Activated naive CD4-positive, alpha-beta T cell treated with anti-CD3 and anti-CD28 coated beads, Interleukin-2, amount 50 U/mL, for 72 hours (primary cell): ENCODE measurements at regions not wholly inside any gene's neighbourhood (a gene's known extent, or its start where the extent isn't known, plus 50 kb on each side); places are given as distances from the start of the nearest gene placed in this dataset.

Experiments
- ATAC-seq, 2 donors: fragments of 150-1000 bp; cut with Tn5 transposase; 2 replicates each; pipeline ENCODE4 v1.10.0; 2021; ENCODE audit warnings: mild to moderate bottlenecking in 2 of 2, moderate library complexity in 2 of 2
- DNase-seq, 2 donors: peaks; one replicate each; pipeline ENCODE4 v3.0.0; 2021 to 2022; ENCODE audit warnings: low spot score in 2 of 2
- H3K27ac Mint-ChIP-seq, 2 donors: one replicate each; pipeline ENCODE4 v1.8.0; 2022; ENCODE audit warnings: mild to moderate bottlenecking in 2 of 2, mixed read lengths in 2 of 2
- H3K36me3 Mint-ChIP-seq, 2 donors: one replicate each; pipeline ENCODE4 v1.8.0; 2022; ENCODE audit warnings: mixed read lengths in 2 of 2
- H3K9me3 Mint-ChIP-seq, 2 donors: one replicate each; pipeline ENCODE4 v1.8.0; 2022; ENCODE audit warnings: mixed read lengths in 2 of 2

DNA sequence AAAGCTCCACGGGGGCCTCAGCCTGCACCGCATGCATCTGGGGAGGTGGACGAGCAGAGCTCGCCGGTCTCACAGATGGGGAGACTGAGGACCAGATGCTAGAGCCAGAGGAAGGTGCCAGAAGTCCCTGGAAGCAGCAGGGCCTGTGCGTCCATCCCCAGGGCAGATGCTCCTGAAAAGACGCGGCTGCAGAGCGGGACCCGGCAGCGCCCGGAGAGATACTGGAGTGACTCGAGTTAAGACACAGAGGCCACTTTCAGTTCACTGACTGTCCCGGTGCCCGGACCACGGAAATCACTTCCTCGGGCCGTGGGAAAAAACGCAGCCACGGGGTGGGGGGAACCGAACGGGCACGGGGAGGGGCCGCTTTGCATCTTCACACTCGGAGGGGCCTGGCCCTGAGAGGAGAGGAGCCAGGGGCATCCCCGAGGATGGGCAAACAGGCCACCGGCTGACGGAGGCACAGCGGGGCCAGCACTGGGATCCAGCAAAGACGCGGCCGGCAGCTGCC lies 85.4 kb downstream of the FOXL3 start:
- ATAC-seq (no peak), DNase-seq (peak in 1 of 2 donors; percentile 45)
- Mint-ChIP-seq H3K9me3 (no peaks in the 10 kb centered on the region), H3K27ac (no peak overlapping the region), H3K36me3 (no peaks in the 10 kb centered on the region)

DNA sequence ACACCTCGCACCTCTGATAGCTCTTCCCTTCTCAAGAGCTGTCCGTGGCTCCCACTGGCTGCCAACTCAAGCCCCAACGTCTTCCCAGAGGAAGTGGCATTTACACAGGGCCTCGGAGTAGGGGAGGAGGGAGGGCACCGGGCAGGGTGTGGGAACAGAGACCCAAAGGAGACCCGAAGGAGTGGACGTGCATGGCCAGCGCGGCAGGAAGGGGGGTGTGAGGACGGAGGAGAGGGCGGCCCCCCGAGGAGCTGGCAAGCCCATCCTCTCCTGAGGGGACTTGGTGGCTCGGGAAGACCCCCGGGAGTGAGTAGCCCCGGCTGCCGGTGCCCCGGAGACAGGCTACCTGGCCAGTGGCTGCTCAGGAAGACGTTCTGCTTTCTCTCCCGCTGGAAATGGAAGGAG lies 85.9 kb downstream of the FOXL3 start:
- Mint-ChIP-seq H3K9me3 (no peaks in the 10 kb centered on the region), H3K36me3 (no peaks in the 10 kb centered on the region), H3K27ac (no peak overlapping the region)
- ATAC-seq: no peak
- peak in 1 of 2 donors; percentile 43 for DNase-seq

- DNase-seq (no peak), ATAC-seq (no peak)
- Mint-ChIP-seq H3K9me3 (no peaks in the 10 kb centered on the region), H3K36me3 (peaks cover 0 to 5% of the 10 kb centered on the region in 2 donors), H3K27ac (no peak overlapping the region)
These were observed 86.5 kb downstream of the FOXL3 start for GRCh38 chr7:376306-377079.

GRCh38 chr7:377080-378040 lies 87.4 kb downstream of the FOXL3 start:
- no peak overlapping the region for H3K27ac Mint-ChIP-seq
- peaks cover 0 to 4% of the 10 kb centered on the region in 2 donors for H3K9me3 Mint-ChIP-seq
- ATAC-seq (no peak), DNase-seq (peak in 1 of 2 donors; percentile 47)
- peaks cover 0 to 11% of the 10 kb centered on the region in 2 donors for H3K36me3 Mint-ChIP-seq

DNA sequence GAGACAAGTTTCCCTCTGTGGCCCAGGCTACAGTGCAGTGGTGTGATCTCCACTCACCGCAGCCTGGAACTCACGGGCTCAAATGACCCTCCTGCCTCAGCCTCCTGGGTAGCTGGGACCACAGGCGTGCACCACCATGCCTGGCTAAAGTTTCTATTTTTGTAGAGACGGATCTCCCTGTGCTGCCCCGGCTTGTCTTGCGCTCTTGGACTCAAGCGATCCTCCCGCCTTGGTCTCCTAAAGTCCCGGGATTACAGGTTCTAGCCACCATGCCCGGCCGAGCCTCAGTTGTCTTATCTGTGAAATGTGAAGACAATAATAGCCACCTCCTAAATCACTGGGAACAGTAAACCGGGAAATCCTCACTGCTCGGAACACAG lies 88.1 kb downstream of the FOXL3 start:
- Mint-ChIP-seq H3K9me3 (peaks cover 0 to 4% of the 10 kb centered on the region in 2 donors), H3K27ac (no peak overlapping the region), H3K36me3 (peaks cover 5 to 17% of the 10 kb centered on the region in 2 donors)
- no peak for DNase-seq
- no peak for ATAC-seq

DNA sequence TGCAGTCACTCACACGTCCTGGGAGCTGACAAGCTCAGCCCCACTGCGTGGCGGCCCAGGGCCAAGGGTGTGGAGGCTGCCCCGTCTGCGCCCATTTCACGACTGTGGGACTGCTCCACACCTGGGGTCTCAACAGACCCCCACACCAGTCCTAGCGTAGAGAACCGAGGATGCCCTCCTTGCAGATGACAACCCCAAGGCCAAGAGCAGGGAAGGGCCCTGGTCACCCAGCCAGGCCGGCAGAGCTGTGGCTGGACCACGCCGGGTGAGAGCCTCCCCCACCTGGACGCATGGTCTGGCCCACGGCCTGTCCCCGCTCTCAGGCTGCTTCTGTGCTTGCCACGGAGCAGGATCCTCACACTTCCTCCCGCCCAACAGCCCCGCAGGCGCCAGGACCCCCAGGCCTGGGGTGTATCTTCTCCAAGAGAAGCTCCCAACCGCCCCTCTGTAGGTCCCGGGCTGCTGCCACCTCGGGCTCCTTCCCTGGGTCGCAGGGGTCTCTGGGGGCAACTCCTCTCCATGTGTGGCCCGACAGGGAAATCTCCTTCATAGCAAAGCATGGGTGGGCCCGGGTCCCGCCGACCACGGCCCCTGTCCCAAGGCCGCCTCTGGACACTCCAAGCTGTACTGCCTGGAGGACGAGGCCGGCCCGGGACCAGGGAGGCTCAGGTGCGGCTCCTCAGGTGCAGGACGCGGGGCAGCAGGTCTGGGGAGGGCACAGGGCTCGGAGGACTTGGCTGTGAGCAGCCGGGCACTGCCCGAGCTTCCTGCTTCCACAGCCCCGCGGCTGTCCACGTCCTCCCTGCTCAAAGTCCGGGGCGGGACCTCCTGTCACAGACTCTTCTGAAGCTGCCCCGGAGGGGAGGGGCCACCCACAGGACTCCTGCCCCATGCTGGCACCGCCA lies 88.8 kb downstream of the FOXL3 start:
- H3K36me3 Mint-ChIP-seq: peaks cover 12 to 25% of the 10 kb centered on the region in 2 donors
- ATAC-seq (no peak), DNase-seq (peak in 1 of 2 donors; percentile 54)
- peaks cover 6 to 9% of the 10 kb centered on the region in 2 donors for H3K9me3 Mint-ChIP-seq
- H3K27ac Mint-ChIP-seq: no peak overlapping the region

- Mint-ChIP-seq H3K36me3 (peaks cover 16 to 33% of the 10 kb centered on the region in 2 donors), H3K9me3 (peaks cover 14 to 17% of the 10 kb centered on the region in 2 donors), H3K27ac (peak overlapping the region in 1 of 2 donors; percentile 55)
- no peak for DNase-seq
- peak in 1 of 2 donors; percentile 2 for ATAC-seq
These were observed 89.6 kb downstream of the FOXL3 start for GRCh38 chr7:379456-380138.

GRCh38 chr7:380139-380485 lies 90.1 kb downstream of the FOXL3 start:
- ATAC-seq: peak in 1 of 2 donors; percentile 26

GRCh38 chr7:380711-381210 lies 90.8 kb downstream of the FOXL3 start:
- Mint-ChIP-seq H3K9me3 (peaks cover 14 to 17% of the 10 kb centered on the region in 2 donors), H3K36me3 (peaks cover 16 to 34% of the 10 kb centered on the region in 2 donors), H3K27ac (peak overlapping the region in 1 of 2 donors; percentile 80)
- ATAC-seq (no peak), DNase-seq (peak in 1 of 2 donors; percentile 53)

More at GRCh38 chr7:380139-380485, 90.1 kb downstream of the FOXL3 start:
- peak in 1 of 2 donors; percentile 33 for DNase-seq
- Mint-ChIP-seq H3K36me3 (peaks cover 16 to 34% of the 10 kb centered on the region in 2 donors), H3K27ac (no peak overlapping the region), H3K9me3 (peaks cover 14 to 17% of the 10 kb centered on the region in 2 donors)

DNA sequence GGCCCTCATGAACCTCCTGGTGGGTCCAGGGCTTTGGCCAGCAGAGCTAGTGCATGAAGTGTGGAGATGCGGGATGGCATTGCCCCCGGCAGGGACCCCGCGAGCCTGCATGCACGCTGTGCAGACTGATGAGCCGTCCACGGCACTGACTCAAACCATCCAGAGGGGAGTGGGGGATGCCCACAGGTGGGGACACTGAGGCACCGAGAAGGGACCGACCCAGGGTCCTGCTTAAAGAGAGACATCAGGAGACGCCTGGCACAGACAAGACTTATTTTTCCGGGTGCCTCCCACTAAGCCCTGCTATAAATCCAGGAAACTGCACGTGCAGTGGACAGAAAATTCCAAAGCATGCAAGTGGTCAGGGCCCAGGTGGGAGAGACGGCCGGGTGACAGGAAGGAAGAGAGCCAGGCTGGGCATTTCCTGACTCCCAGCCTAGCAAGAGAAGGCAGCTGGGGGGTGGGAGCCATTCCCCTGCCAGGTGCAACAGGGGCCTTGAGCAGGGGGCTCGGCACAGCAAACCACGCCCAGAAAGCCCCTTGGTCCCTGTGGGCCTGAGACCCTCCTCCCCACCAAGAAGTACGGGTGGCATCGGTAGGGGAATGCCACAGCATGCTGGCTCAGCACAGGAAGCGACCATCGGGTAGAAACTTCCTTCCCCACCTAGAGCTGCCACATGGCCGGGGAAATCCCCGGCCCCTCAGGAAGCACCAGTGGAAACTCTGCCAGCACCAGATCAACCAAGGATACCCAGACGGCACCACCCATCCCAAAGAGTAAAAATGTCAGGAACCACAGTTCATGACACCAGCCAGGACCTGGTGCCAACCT lies 91.5 kb downstream of the FOXL3 start:
- ATAC-seq: peak; percentile 32 to 76
- Mint-ChIP-seq H3K36me3 (peaks cover 16 to 34% of the 10 kb centered on the region in 2 donors), H3K9me3 (peaks cover 14 to 17% of the 10 kb centered on the region in 2 donors), H3K27ac (peak overlapping the region; percentile 80 to 84)
- DNase-seq: peak in 1 of 2 donors; percentile 55

GRCh38 chr7:382043-382400 lies 92.1 kb downstream of the FOXL3 start:
- DNase-seq (no peak), ATAC-seq (peak in 1 of 2 donors; percentile 38)
- Mint-ChIP-seq H3K27ac (peak overlapping the region; percentile 8 to 80), H3K9me3 (peaks cover 14 to 17% of the 10 kb centered on the region in 2 donors), H3K36me3 (peaks cover 16 to 34% of the 10 kb centered on the region in 2 donors)

GRCh38 chr7:386385-386784 lies 96.4 kb downstream of the FOXL3 start:
- ATAC-seq (no peak), DNase-seq (no peak)
- Mint-ChIP-seq H3K27ac (no peak overlapping the region), H3K9me3 (peaks cover 14 to 17% of the 10 kb centered on the region in 2 donors), H3K36me3 (peaks cover 16 to 30% of the 10 kb centered on the region in 2 donors)

DNA sequence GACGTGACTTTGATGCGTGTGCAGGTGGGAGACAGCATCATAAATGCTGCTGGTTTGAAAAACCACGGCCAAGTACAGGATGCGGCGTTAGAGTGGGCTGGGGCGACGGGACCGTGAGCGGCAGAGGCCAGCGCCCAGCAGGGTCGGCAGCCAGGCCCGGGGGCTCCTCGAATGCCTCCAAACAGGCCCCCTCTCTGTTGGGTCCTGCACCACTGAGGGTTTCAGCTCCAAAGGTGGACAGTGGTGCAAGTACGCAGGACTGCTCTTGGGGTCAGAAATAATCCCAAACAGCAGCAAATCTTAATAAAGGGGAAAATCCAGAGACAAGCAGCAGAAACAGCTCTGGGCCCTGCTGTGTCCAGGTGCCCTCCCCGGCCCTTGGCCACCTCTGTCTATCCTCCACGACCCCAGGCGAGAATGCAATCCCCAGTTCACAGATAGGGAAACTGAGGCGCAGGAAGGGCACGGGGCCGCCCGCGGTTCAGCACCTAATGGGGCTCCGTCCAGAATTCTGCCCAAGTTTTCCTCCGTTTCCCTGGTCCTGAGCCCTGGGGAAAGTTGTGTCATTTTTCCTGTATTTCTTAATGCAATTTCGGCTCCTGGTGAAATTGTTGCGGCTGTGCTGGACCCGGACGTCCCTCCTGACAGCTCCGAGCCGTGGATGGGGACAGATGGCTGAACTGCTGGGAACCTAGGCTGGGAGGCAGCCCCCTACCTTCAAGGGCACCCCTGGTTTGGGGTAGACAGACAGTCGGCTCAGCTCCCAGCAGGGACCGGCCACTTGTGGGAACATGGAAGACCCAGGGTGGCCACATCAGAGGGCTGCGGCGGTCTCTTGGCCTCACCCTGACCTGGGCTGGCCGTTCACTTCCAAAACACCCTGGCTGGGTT lies 97.4 kb downstream of the FOXL3 start:
- Mint-ChIP-seq H3K36me3 (peaks cover 16 to 23% of the 10 kb centered on the region in 2 donors), H3K27ac (no peak overlapping the region), H3K9me3 (peaks cover 13 to 14% of the 10 kb centered on the region in 2 donors)
- ATAC-seq: no peak
- DNase-seq: peak in 1 of 2 donors; percentile 52
